Fibroblast of lung (primary cell): ENCODE measurements at regions not wholly inside any gene's neighbourhood (a gene's known extent, or its start where the extent isn't known, plus 50 kb on each side); places are given as distances from the start of the nearest gene placed in this dataset.

Source experiments
- DNase-seq, 2 donors: peaks; one replicate each; pipeline versions ENCODE4 v3.0.0 to v3.0.0-alpha.2; 2010; ENCODE audit warnings: low read depth in 2 of 2
- H2AFZ ChIP-seq: 2 replicates; pipeline ENCODE4 v1.5.1; 2012; ENCODE audit warnings: low read length, control low read depth, inconsistent platforms
- H3K27ac ChIP-seq: 2 replicates; pipeline ENCODE4 v1.5.1; 2011; ENCODE audit warnings: low read length, control low read depth; ENCODE audit not compliant: insufficient read depth
- H3K27me3 ChIP-seq: 2 replicates; pipeline ENCODE4 v1.5.1; 2011; ENCODE audit warnings: mild to moderate bottlenecking, low read length; ENCODE audit not compliant: control insufficient read depth, insufficient read depth
- H3K36me3 ChIP-seq: 2 replicates; pipeline ENCODE4 v1.5.1; 2011; ENCODE audit warnings: low read length; ENCODE audit not compliant: control insufficient read depth, insufficient read depth
- H3K4me1 ChIP-seq: 2 replicates; pipeline ENCODE4 v1.5.1; 2011; ENCODE audit warnings: low read length; ENCODE audit not compliant: control insufficient read depth, insufficient read depth; ENCODE audit errors: extremely low read depth
- H3K4me2 ChIP-seq: 2 replicates; pipeline ENCODE4 v1.5.1; 2011; ENCODE audit warnings: low read length, control low read depth; ENCODE audit not compliant: insufficient read depth; ENCODE audit errors: extremely low read depth
- H3K4me3 ChIP-seq, 4 experiments: fragments of 200-600 bp in 1 of 4; sonication (generic) in 1 of 4; replicated peaks in 1 of 4; 2 replicates each; pipeline ENCODE4 v1.5.1; 2011 to 2016; ENCODE audit warnings: low read length in 4 of 4, low read depth in 3 of 4, mild to moderate bottlenecking in 3 of 4, control low read depth in 2 of 4, inconsistent platforms in 1 of 4, mixed read lengths in 1 of 4; ENCODE audit not compliant: insufficient read depth in 1 of 4; ENCODE audit errors: control extremely low read depth in 1 of 4
- H3K79me2 ChIP-seq: 2 replicates; pipeline ENCODE4 v1.5.1; 2012; ENCODE audit warnings: mild to moderate bottlenecking, low read length, inconsistent platforms; ENCODE audit not compliant: control insufficient read depth, insufficient read depth
- H3K9ac ChIP-seq: 2 replicates; pipeline ENCODE4 v1.5.1; 2011; ENCODE audit warnings: mild to moderate bottlenecking, low read length, control low read depth; ENCODE audit not compliant: insufficient read depth
- H3K9me3 ChIP-seq: 2 replicates; pipeline ENCODE4 v1.5.1; 2012; ENCODE audit warnings: low read depth, low read length; ENCODE audit not compliant: control insufficient read depth, insufficient read depth
- H4K20me1 ChIP-seq: 2 replicates; pipeline ENCODE4 v1.5.1; 2011; ENCODE audit warnings: low read length; ENCODE audit not compliant: control insufficient read depth, insufficient read depth; ENCODE audit errors: extremely low read depth
- EZH2 ChIP-seq: IDR thresholded peaks from 2 replicates; pipeline ENCODE4 v1.5.1; 2012; ENCODE audit warnings: low read length, control low read depth, mild to moderate bottlenecking; ENCODE audit errors: missing control alignments
- TF ChIP-seq, protein P1 (sequence below), 2 donors: IDR thresholded peaks in 1 of 2; conservative IDR thresholded peaks in 1 of 2; 1 replicate in 1 of 2; 2 replicates in 1 of 2; pipeline ENCODE4 v1.5.1; 2011 to 2012; ENCODE audit warnings: low read length in 2 of 2, control low read depth in 1 of 2, inconsistent platforms in 1 of 2, low read depth in 1 of 2, mild to moderate bottlenecking in 1 of 2

GRCh38 chr16:18003033-18003432 lies 333.5 kb downstream of the NPIPA8 start:
- Histone ChIP-seq H3K79me2 (no peaks in the 10 kb centered on the region), H3K27me3 (no peaks in the 10 kb centered on the region), H4K20me1 (no peaks in the 10 kb centered on the region), H3K4me3 (no peak overlapping the region), H2AFZ (no peak overlapping the region), H3K9me3 (no peaks in the 10 kb centered on the region), H3K36me3 (no peaks in the 10 kb centered on the region), H3K4me2 (no peak overlapping the region), H3K4me1 (no peaks in the 10 kb centered on the region), H3K27ac (no peak overlapping the region), H3K9ac (no peak overlapping the region)
- DNase-seq = no peak
- TF ChIP-seq, protein P1, sequence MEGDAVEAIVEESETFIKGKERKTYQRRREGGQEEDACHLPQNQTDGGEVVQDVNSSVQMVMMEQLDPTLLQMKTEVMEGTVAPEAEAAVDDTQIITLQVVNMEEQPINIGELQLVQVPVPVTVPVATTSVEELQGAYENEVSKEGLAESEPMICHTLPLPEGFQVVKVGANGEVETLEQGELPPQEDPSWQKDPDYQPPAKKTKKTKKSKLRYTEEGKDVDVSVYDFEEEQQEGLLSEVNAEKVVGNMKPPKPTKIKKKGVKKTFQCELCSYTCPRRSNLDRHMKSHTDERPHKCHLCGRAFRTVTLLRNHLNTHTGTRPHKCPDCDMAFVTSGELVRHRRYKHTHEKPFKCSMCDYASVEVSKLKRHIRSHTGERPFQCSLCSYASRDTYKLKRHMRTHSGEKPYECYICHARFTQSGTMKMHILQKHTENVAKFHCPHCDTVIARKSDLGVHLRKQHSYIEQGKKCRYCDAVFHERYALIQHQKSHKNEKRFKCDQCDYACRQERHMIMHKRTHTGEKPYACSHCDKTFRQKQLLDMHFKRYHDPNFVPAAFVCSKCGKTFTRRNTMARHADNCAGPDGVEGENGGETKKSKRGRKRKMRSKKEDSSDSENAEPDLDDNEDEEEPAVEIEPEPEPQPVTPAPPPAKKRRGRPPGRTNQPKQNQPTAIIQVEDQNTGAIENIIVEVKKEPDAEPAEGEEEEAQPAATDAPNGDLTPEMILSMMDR (conservative IDR thresholded peaks at IDR 0.05 in 1 of 2, IDR thresholded peaks at IDR 0.05 in 1 of 2; ENCODE audit: low read depth in 1 of 2, low read length in 2 of 2) = no peak
- TF ChIP-seq EZH2 = no peak

DNA sequence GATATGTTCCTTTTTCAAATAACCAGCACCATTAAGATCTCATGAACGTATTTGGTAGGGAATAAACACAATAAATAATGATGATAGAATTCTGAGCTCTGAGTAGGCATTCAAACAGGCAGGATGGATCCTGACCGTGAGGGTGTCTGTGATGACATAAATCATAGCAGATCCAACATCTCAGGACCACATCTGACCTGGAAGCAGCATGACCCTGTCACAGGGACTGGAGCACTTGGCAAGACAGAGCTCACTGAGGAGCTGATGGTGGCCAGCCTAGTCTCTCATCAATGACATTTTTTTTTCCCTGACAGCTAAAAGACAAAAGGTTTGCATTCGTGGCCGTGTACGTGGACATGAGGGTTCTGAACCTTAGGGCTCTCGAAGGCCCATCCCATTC lies 337.5 kb downstream of the NPIPA8 start:
- no peaks in the 10 kb centered on the region for H3K9me3 ChIP-seq
- H2AFZ ChIP-seq = no peak overlapping the region

DNA sequence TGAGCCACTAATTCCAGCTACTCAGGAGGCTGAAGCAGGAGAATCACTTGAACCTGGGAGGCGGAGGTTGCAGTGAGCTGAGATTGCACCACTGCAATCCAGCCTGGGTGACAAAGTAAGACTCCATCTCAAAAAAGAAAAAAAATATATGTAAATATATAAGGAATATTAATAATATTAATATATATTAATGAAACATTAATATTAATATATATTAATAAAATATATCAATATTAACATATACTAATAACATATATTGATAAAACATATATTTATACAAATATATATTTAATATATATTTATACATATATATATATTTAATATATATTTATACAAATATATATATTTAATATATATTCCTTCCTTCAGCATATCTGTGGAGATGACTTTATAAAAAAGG lies 338.0 kb downstream of the NPIPA8 start:
- Histone ChIP-seq H4K20me1 (no peaks in the 10 kb centered on the region), H3K79me2 (no peaks in the 10 kb centered on the region), H3K27me3 (no peaks in the 10 kb centered on the region), H2AFZ (no peak overlapping the region), H3K27ac (no peak overlapping the region), H3K4me1 (no peaks in the 10 kb centered on the region), H3K4me3 (no peak overlapping the region), H3K9ac (no peak overlapping the region), H3K9me3 (no peaks in the 10 kb centered on the region), H3K4me2 (no peak overlapping the region), H3K36me3 (no peaks in the 10 kb centered on the region)
- DNase-seq = no peak
- TF ChIP-seq EZH2 = no peak
- TF ChIP-seq, protein P1 (conservative IDR thresholded peaks at IDR 0.05 in 1 of 2, IDR thresholded peaks at IDR 0.05 in 1 of 2; ENCODE audit: low read depth in 1 of 2, low read length in 2 of 2) = no peak

More for the DNA sequence above, 337.5 kb downstream of the NPIPA8 start:
- Histone ChIP-seq H3K27ac (no peak overlapping the region), H3K79me2 (no peaks in the 10 kb centered on the region), H3K4me1 (no peaks in the 10 kb centered on the region), H3K9ac (no peak overlapping the region), H3K4me2 (no peak overlapping the region), H3K4me3 (no peak overlapping the region), H3K36me3 (no peaks in the 10 kb centered on the region), H3K27me3 (no peaks in the 10 kb centered on the region), H4K20me1 (no peaks in the 10 kb centered on the region)
- DNase-seq = no peak
- TF ChIP-seq, protein P1 (conservative IDR thresholded peaks at IDR 0.05 in 1 of 2, IDR thresholded peaks at IDR 0.05 in 1 of 2; ENCODE audit: low read depth in 1 of 2, low read length in 2 of 2) = no peak
- no peak for TF ChIP-seq EZH2
